C4-2B (cell line): ENCODE measurements at regions not wholly inside any gene's neighbourhood (a gene's known extent, or its start where the extent isn't known, plus 50 kb on each side); places are given as distances from the start of the nearest gene placed in this dataset.

Experiments used
- H3K27ac ChIP-seq: fragments of 450-650 bp; 2 replicates; pipeline ENCODE4 v1.5.1; 2017
- ZFX ChIP-seq: fragments of 450-650 bp; IDR thresholded peaks from 2 replicates; pipeline ENCODE4 v1.6.1; 2017
- TF ChIP-seq, protein P1 (sequence below): fragments of 450-650 bp; conservative IDR thresholded peaks from 2 replicates; pipeline ENCODE4 v1.5.1; 2017; ENCODE audit warnings: mild to moderate bottlenecking

GRCh38 chr13:105962080-105962479 lies 573.4 kb downstream of the EFNB2 start:
- TF ChIP-seq ZFX, result no peak
- TF ChIP-seq, protein P1, sequence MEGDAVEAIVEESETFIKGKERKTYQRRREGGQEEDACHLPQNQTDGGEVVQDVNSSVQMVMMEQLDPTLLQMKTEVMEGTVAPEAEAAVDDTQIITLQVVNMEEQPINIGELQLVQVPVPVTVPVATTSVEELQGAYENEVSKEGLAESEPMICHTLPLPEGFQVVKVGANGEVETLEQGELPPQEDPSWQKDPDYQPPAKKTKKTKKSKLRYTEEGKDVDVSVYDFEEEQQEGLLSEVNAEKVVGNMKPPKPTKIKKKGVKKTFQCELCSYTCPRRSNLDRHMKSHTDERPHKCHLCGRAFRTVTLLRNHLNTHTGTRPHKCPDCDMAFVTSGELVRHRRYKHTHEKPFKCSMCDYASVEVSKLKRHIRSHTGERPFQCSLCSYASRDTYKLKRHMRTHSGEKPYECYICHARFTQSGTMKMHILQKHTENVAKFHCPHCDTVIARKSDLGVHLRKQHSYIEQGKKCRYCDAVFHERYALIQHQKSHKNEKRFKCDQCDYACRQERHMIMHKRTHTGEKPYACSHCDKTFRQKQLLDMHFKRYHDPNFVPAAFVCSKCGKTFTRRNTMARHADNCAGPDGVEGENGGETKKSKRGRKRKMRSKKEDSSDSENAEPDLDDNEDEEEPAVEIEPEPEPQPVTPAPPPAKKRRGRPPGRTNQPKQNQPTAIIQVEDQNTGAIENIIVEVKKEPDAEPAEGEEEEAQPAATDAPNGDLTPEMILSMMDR, result no peak
- no peak overlapping the region for H3K27ac ChIP-seq

DNA sequence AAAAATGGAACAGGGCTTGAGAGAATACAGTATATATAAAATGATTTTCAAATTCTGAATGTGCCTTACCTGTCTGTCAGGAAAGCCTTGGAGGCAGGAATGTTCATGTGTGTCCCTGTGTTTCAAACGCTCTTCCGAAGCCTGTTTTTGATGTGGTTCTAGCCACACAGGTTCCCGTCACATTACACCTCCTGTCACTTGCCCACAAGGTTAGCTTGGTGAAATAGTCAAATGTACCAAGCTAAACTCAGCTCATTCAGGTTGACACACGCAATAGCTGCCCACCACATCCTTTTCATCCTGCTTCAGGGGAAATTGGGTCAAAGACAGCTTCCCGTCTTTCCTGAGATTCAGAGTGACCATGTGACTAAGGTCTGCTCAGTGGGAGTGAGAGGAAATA lies 574.0 kb downstream of the EFNB2 start:
- TF ChIP-seq ZFX, result no peak
- TF ChIP-seq, protein P1, result no peak
- H3K27ac ChIP-seq, result no peak overlapping the region

DNA sequence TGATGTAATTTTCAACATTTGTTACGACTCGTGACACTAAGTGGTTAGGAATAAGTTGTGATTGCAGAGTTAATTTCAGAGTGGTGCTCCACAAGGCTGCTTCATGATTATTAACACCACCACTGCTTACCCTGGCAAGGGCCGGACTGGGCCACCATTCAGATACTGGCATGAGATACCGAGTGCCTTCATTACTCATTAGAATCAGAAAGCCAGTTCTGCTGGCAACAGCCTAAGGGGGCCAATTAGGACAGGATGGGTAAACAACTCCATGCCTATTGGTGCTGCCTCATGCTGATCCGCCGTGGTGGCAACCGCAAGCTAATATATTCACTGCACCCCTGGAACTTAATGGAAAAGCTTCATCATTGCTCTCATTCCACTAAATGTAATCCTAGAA lies 575.1 kb downstream of the EFNB2 start:
- no peak overlapping the region for H3K27ac ChIP-seq
- TF ChIP-seq ZFX, result no peak
- TF ChIP-seq, protein P1, result no peak

DNA sequence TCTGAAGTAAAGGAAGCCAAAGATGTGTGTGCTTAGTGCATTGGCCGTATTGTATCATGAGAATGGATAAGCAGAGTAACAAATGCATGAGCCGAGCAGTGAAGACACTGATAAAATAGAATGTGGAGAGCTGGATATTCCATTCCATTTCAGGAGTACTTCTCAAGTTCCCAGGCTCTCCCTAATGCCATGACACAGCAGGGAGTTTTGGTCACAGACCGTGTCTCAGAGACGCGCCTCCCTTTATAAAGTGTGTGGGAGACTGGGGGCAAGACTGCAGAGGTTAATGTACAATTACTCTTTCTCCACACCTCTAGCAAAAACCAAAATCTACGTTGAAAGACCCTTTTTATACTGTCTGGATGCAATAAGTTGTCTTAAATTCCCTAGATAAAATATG lies 575.6 kb downstream of the EFNB2 start:
- TF ChIP-seq, protein P1, result no peak
- no peak for TF ChIP-seq ZFX

GRCh38 chr13:105957769-105958438 lies 577.6 kb downstream of the EFNB2 start:
- no peak for TF ChIP-seq ZFX
- TF ChIP-seq, protein P1, result no peak
- H3K27ac ChIP-seq, result no peak overlapping the region

More for the DNA sequence above, 575.6 kb downstream of the EFNB2 start:
- H3K27ac ChIP-seq, result no peak overlapping the region

DNA sequence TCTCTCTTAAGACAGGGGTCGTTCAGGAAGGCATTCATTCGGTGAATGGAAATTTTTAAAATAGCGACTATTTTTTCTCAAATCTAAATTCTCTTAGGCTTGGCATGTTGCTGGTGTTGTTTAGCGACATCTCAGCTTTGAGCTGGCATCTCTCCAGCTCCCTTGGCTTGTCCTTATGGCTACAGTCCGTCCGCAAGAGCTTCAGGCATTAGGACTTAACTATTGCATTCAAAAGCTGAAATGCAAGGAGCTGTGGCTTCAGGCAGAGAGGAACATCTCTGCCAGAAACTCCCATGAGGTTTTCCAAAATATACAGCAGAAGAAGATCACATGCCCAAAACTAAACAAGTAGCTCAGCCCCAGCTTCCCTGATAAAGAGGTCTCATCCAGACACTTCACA lies 578.5 kb downstream of the EFNB2 start:
- TF ChIP-seq, protein P1, result no peak
- no peak for TF ChIP-seq ZFX
- H3K27ac ChIP-seq, result no peak overlapping the region

DNA sequence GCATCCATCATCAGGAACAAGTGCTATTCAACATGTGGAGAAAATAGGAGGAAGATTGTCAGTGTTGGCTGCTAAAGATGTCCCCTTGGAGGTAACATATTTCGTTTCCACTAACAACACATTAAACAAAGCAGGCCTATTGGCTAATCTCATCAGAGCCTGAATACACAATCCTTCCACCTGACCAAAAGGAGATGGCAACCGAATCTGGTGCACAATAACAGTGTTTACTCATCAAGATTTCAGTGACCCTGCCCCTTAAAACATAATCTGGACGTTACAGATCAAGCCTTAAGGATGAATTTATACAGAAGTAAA lies 582.5 kb downstream of the EFNB2 start:
- TF ChIP-seq, protein P1, result no peak
- TF ChIP-seq ZFX, result no peak
- H3K27ac ChIP-seq, result no peak overlapping the region
